SIG-M5 treated with dmso at 0.1 percent for 504 hours (cell line): ENCODE measurements at regions not wholly inside any gene's neighbourhood (a gene's known extent, or its start where the extent isn't known, plus 50 kb on each side); places are given as distances from the start of the nearest gene placed in this dataset.

Experiments
- DNase-seq: peaks from one replicate; lab custom pipeline; 2025; ENCODE audit not compliant: unreplicated experiment; lab: John Stamatoyannopoulos, UW

GRCh38 chr10:129108378-129108777, 358.7 kb upstream of the MGMT start:
- no peak for DNase-seq

DNA sequence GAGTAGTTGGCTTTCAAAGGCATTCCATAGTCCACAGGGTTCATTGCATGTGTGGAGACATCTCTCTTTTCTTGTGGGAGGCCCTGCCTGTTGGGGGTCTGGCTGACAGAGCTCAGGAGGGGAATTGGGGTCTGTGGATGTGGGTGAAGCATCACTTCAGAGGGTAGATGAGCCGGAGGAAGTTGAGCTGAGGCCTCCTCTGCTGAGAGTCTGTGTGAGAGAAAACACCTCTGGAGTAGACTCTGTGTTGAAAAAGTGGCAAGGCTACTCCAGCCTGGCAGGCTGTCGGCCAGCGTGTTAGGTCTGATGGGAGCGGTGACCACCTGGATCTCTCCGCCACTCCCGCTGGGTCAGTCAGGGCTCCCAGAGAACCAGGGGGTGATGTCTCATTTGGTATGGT, 358.0 kb upstream of the MGMT start:
- no peak for DNase-seq

DNA sequence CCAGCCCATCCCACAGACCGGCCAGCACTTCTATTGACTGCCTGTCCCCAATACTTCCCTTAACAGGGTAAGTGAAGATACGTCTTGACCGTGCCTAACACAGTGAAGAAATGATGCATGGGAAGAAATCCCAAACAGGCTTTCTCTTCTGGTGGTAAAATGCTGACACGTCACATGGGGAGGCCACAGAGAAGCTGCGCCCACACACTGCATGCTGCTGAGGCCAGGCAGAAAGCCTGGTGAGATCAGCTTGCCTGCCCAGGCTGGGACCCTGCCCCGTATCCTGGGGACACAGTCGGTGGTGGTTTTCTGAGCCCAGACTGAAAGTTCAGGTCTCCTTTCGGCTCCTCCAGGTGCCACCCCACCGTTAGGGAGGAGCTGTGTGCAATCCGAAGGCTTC, 356.3 kb upstream of the MGMT start:
- DNase-seq: no peak

DNA sequence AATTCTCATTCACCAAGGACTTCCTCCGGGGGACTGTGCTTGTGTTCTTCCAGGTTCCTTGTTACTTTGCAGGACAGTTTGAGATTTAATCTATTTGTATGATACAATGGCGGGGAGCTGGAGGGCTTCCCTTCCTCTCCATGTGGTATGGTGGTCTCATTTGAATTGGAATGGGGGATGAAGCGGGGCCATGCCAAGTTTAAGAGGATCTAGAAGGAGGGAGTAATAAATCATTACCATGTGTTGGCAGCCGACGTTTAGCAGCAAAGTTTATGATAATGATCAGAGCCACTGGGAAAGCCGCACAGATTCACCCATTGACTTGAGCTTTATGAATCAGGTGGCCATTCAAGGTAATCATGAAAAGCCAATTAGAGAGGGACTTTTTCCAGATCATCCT, 355.1 kb upstream of the MGMT start:
- DNase-seq: no peak

- DNase-seq: no peak
Observed at GRCh38 chr10:129114588-129114987, 352.5 kb upstream of the MGMT start.

GRCh38 chr10:129116371-129116770, 350.7 kb upstream of the MGMT start:
- DNase-seq: no peak

DNA sequence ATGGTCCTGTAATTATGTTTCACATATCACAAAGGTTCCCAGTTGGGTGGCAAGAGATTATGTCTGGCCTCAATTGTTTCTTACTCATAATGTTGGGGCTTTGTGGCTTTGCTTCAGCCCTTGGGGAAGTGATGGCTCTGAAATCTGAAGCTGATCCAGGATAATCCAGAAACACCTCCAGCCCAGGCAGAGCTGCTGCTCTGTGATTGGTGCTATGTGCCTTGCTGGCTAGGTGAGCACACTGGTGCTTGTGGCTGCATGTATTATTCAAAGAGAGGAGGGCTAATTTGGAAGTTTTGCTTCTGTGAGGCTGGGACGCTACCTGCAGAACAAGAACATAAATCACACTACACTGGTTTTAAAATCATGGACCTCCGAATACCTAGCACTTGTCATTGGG, 346.6 kb upstream of the MGMT start:
- DNase-seq: no peak

DNA sequence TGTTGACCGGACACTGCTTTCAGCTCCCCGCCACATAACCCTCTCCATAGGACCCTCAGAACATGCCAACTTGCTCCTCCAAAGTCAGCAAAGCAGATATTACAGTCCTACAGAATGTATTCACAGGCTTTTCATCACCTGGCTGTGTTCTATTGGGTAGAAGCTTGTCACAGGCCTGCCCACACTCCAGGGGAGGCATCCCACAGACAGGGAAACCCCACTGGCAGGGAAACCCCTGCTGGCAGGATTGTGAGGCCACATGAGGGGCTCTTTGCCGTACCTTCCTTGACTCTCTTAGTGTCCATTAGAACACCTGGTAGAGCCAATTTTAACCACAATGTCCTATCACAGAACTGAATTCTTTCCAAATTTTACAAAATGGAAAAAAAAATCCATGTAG, 344.2 kb upstream of the MGMT start:
- DNase-seq: no peak

GRCh38 chr10:129123428-129123827, 343.6 kb upstream of the MGMT start:
- no peak for DNase-seq

- no peak for DNase-seq
Observed at GRCh38 chr10:129126982-129127381, 340.1 kb upstream of the MGMT start.

DNA sequence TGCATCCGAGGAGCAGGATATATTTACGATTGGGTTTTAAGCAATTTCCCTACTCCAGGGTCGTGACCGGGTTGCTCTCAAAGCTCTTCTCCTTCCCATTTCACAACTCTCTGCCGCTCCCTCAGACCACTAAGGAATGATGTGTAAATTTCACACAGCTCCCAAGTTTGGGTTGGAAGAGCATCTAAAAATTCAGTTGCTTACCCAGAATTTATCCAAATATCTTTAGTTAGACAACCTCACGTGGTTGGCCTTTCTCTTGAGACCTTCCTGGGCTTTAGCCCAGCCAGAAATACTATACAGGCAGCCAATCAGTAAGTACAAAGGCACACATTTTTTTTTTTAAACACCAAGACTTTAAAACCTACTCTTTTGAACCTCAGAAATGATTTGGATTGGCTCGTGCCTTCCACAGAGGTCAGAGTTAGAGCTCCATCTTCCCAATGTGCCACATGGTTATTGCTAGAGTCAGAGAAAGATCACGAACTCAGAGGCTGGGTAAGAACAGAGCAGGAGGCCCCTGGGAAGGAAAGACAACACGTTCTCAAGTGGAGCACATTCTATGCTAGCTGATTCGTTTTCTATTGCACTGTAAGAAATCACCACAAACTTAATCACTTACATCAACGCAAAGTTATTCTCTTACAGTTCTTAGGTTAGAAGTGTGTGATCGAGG, 335.4 kb upstream of the MGMT start:
- DNase-seq: no peak

- no peak for DNase-seq
Observed at GRCh38 chr10:129133856-129134255, 333.2 kb upstream of the MGMT start.

DNA sequence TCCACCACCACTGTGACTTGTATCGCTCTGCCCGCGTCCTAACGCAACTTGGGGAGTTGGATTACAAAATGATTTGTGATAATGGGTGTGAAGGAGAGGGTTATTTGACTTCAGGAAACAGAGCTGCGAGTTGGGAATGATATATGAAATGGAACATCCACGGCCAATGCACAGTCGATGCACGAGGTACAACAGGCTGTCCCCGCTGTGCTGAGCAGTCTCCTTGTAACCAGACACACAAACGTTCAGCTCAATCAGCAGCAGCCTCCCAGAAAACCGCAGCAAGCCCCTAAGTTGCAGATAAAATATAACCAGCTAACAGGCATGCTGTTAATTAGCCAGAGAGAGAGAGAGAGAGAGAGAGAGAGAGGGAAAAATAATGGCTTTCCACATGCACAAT, 332.7 kb upstream of the MGMT start:
- DNase-seq: no peak

DNA sequence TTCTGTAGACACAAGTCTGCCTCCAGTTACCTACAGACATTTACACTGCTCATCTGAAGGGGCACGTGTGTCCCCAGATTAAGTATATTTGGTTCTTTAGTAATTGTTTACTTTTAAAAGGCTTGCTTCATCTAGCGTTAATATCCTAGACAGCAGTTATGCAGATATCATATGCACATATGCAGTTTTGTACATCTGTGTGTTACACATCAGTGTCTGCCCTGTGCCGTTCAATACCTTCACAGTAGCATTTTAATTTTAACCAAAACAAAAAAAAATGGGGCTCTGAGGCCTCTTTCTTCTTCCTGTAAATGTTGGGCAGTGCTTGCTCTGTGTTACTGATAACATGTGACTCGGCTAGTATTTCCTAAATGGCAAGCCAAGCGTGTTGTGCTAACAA, 331.4 kb upstream of the MGMT start:
- no peak for DNase-seq

DNA sequence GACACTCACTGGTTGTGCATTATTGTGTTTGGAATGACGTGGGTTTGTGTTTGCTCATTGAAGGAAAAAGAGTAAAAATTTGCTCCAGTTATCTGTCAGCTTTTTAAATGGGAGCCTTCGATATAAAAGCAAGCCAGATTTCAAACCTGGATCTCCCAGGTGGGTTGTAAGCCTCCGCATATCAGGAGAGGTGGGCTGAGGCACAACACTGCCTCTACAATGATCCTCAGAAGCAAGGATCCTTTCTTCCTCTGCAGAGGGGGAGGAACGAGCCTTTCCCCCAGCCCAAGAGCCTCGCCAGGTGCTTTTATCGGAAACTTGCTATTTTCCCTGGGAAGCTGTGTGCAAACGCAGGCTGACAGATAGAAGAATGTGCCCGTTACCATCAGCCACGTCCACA, 331.0 kb upstream of the MGMT start:
- no peak for DNase-seq

GRCh38 chr10:129136951-129137350, 330.1 kb upstream of the MGMT start:
- DNase-seq: no peak

DNA sequence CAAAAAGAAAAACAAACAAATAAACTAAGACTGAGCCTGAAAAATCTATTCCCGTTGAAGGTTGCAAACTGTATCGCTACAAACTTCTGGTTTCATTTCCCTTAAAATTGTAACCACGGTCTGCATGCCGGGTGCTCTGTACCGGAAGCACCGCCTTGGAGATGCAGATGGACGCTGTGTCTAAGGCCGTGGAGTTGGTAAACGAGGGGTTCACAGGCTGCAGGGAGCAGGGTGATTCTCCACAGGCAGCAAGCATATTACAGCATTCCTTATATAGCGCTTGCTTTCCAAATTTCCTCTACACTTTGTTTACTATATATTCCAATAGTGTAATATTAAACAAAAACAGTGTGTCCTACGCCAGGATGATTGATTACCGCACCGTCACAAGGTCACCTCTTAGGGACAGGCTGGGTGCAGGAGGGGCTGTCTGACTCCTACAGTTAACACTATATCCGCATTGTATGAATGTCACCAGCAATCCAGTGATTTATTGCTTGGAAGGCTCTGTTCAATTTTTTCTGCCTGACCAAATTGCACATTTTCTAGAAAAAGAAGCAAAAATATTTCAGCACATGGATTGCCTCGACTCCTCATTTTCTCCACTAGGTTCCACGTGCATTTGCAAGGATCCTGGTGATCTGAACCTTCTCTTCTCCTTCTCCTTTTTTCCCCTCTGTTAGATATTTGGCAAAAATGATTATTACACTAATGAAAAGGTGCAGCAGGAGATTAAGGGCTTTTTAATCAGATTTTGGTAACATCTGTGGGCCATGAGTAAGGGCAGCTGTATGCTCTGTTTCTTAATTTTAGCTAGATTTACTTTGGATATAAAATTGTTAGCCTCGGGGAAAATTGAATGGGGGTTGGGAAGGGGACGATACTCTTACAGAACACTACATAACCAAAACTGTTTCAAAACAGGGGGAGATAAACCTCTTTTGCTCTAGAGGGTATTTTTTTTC, 325.8 kb upstream of the MGMT start:
- DNase-seq: no peak

- DNase-seq: no peak
Observed at GRCh38 chr10:129151281-129151680, 315.8 kb upstream of the MGMT start.

- no peak for DNase-seq
Observed at GRCh38 chr10:129156406-129156805, 310.6 kb upstream of the MGMT start.

DNA sequence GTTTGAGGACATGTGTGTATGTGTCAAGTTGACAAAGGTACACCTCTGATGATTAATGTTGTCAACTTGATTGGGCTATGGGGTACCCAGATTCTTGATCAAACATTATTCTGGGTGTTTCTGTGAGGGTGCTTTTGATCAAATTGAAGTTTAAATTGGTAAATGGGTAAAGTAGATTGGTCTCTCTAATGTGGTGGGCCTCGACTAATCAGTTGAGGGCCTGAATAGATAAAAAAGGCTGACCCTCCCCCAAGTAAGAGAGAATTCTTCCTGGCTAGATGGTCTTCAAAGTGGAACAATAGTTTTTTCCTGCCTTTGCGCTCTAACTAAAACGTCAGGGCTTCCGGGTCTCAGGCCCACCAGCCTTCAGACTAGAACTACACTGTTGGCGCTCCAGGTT, 309.9 kb upstream of the MGMT start:
- no peak for DNase-seq

- DNase-seq: no peak
Observed at GRCh38 chr10:129161150-129161549, 305.9 kb upstream of the MGMT start.

DNA sequence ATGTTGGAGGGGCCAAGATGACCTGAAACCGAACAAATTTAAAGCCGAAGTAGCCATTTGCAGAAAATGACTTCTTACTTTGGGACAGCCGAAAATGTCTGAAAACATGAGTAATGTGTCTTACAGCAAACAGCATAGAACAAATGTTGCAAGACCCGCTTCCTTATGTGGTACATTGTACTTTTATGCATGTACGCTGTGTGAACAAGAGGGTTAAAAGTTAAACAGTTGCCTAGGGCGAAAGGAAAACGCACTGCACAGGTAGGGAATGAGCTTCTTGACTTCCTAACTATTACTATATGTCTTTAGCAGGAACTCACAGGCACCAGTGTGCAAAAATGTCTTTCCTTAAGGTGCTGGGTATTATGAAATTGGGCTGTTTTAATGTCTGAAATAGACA, 303.5 kb upstream of the MGMT start:
- no peak for DNase-seq
